ENCODE measurements at regions not wholly inside any gene's neighbourhood (a gene's known extent, or its start where the extent isn't known, plus 50 kb on each side); places are given as distances from the start of the nearest gene placed in this dataset.

GRCh38 chr4:111812760-111813159 is 332.5 kb upstream of the FAM241A start:
- TF ChIP-seq EZH2 (IDR thresholded peaks at IDR 0.05; ENCODE audit: low read length) = no peak
- TF ChIP-seq, protein P1, sequence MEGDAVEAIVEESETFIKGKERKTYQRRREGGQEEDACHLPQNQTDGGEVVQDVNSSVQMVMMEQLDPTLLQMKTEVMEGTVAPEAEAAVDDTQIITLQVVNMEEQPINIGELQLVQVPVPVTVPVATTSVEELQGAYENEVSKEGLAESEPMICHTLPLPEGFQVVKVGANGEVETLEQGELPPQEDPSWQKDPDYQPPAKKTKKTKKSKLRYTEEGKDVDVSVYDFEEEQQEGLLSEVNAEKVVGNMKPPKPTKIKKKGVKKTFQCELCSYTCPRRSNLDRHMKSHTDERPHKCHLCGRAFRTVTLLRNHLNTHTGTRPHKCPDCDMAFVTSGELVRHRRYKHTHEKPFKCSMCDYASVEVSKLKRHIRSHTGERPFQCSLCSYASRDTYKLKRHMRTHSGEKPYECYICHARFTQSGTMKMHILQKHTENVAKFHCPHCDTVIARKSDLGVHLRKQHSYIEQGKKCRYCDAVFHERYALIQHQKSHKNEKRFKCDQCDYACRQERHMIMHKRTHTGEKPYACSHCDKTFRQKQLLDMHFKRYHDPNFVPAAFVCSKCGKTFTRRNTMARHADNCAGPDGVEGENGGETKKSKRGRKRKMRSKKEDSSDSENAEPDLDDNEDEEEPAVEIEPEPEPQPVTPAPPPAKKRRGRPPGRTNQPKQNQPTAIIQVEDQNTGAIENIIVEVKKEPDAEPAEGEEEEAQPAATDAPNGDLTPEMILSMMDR (optimal IDR thresholded peaks at IDR 0.05 in 1 of 3, IDR thresholded peaks at IDR 0.05 in 1 of 3, conservative IDR thresholded peaks at IDR 0.05 in 1 of 3; ENCODE audit: extremely low read depth in 1 of 3, insufficient read depth in 2 of 3, low read length in 3 of 3) = no peak

All from keratinocyte (primary cell).